Heart right ventricle (tissue), 16 donors: ENCODE measurements at regions not wholly inside any gene's neighbourhood (a gene's known extent, or its start where the extent isn't known, plus 50 kb on each side); places are given as distances from the start of the nearest gene placed in this dataset.

Experiments used
- ATAC-seq, 8 donors: fragments of 200-7000 bp; cut with Tn5 transposase; one replicate each; pipeline ENCODE4 v1.9.1; 2020; ENCODE audit warnings: mild to moderate bottlenecking in 8 of 8, moderate library complexity in 8 of 8, moderate number of reproducible peaks in 1 of 8
- DNase-seq, 2 donors: peaks; one replicate each; pipeline ENCODE4 v3.0.0-alpha.2; 2020
- H3K27ac ChIP-seq, 10 donors: fragments of 200-600 bp; sonication (generic) in 2 of 10; one replicate each; pipeline versions ENCODE4 v1.5.0 to v1.8.0; 2020 to 2022; ENCODE audit warnings: mild to moderate bottlenecking in 3 of 10
- H3K27me3 ChIP-seq, 7 donors: fragments of 200-600 bp; one replicate each; pipeline ENCODE4 v1.8.0; 2021 to 2022; ENCODE audit warnings: mild to moderate bottlenecking in 2 of 7
- H3K36me3 ChIP-seq, 9 donors: fragments of 200-600 bp; sonication (generic) in 1 of 9; one replicate each; pipeline versions ENCODE4 v1.5.0 to v1.8.0; 2020 to 2022; ENCODE audit warnings: mild to moderate bottlenecking in 2 of 9
- H3K4me1 ChIP-seq, 9 donors: fragments of 200-600 bp; sonication (generic) in 1 of 9; one replicate each; pipeline versions ENCODE4 v1.5.0 to v1.8.0; 2020 to 2022; ENCODE audit warnings: mild to moderate bottlenecking in 4 of 9
- H3K4me3 ChIP-seq, 10 donors: fragments of 200-600 bp; sonication (generic) in 2 of 10; one replicate each; pipeline versions ENCODE4 v1.5.0 to v1.8.0; 2020 to 2022; ENCODE audit warnings: mild to moderate bottlenecking in 7 of 10, moderate library complexity in 2 of 10
- H3K9me3 ChIP-seq, 11 donors: fragments of 200-600 bp in 10 of 11; sonication (generic) in 2 of 11; one replicate each; pipeline versions ENCODE4 v1.5.0 to v1.8.0; 2013 to 2022; ENCODE audit warnings: mild to moderate bottlenecking in 2 of 11, control low read depth in 1 of 11, moderate library complexity in 1 of 11
- CTCF ChIP-seq, 9 donors: fragments of 200-600 bp; sonication (generic) in 2 of 9; IDR thresholded peaks; one replicate each; pipeline versions ENCODE4 v1.5.0 to v1.8.0; 2021 to 2022; ENCODE audit warnings: antibody characterized with exemption in 9 of 9, mild to moderate bottlenecking in 5 of 9, moderate library complexity in 1 of 9
- WGBS, 2 donors: extraction: QIAGEN DNeasy Blood & Tissue Kit; methylation state at CpG; one replicate each; pipeline ENCODE4 v1.1.7; 2013; ENCODE audit warnings: inconsistent platforms in 1 of 2; 5-methylcytosine and 5-hydroxymethylcytosine counted together
- intact Hi-C, 10 donors: fragments of 100-400 bp; cut with DNase I; formaldehyde crosslinking; loops; one replicate each; pipeline versions ENCODE4 v1.11.1 to v1.14.2; 2022
- donor health status: Arrhythmogenic right ventricular cardiomyopathy.
- donor health status: ischemic (EF 13 %, LVEDD 7.1; RV severe dilation, severe dysfunction).
- donor health status: healthy with polysubstance abuse.
- donor health status: DM: no; HTN: yes; CAD: no.
- donor health status: DM: no; HTN: no; CAD: no.
- donor health status: ischemic (EF 25% LVEDD 6.9; RV normal size, moderate dysfunction).
- donor health status: ischemic (EF 25% LVEDD 5.7; RV mildly dilated, moderate dysfunction).
- donor health status: healthy.
- donor health status: DM: yes; HTN: yes; CAD: no.
- donor health status: Ischemic cardiomyopathy.
- donor health status: ischemic (EF 35%, LVEDD 5.7; RV mildly dilated, moderate dysfunction).
- donor health status: nonischemic (EF 11% LVEDD 7.7; RV severe dilation, severe dysfunction).
- donor health status: DM: yes; HTN: yes; CAD: no.
- donor health status: PGD.
- donor health status: ischemic (EF 29% LVEDD 5.4; RV normal size, mild dysfunction).
- donor health status: nonischemic (EF 23%, LVEDD 6.1; RV moderate dilation, normal function).

DNA sequence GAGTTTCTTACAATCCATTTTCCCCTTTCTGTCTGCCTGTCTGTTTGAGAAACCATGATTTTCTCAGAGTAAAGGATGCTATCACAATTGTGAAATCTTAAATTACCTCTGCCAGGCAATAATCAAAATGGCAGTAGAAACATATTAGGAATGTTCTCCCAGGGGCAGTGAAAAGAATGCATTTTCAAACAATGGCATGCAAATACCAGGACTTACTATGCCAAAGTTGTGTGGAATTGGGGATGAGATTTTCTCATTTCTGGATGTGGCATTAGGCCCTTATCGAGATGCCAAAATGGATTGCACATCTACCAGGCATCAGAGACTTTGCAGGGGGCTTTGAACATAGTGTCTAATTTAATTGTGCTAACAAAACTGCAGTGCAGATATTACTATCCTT, 821.4 kb downstream of the RNF144A start:
- no peak overlapping the region for H3K27ac ChIP-seq
- H3K4me3 ChIP-seq, result no peak overlapping the region
- TF ChIP-seq CTCF (IDR thresholded peaks at IDR 0.05), result no peak
- H3K4me1 ChIP-seq, result no peaks in the 10 kb centered on the region
- DNase-seq, result no peak
- H3K36me3 ChIP-seq, result no peaks in the 10 kb centered on the region
- no peaks in the 10 kb centered on the region for H3K9me3 ChIP-seq
- no peaks in the 10 kb centered on the region for H3K27me3 ChIP-seq
- intact Hi-C loops, result no loop called here
- WGBS, 2 donors, result 98 to 100% methylated on average over 1 of the region's 1 CpG
- ATAC-seq, result no peak

- intact Hi-C loops, result no loop called here
- ATAC-seq, result no peak
- no peak for TF ChIP-seq CTCF (IDR thresholded peaks at IDR 0.05)
- Histone ChIP-seq H3K4me3 (no peak overlapping the region), H3K27ac (no peak overlapping the region), H3K36me3 (no peaks in the 10 kb centered on the region), H3K9me3 (no peaks in the 10 kb centered on the region), H3K27me3 (peaks cover 0 to 4% (median 0%) of the 10 kb centered on the region in 7 donors), H3K4me1 (no peaks in the 10 kb centered on the region)
- DNase-seq, result no peak
- 96 to 98% methylated on average over 2 of the region's 2 CpGs for WGBS, 2 donors
These were observed 822.9 kb downstream of the RNF144A start for GRCh38 chr2:7740114-7740513.

GRCh38 chr2:7742301-7742700, 825.1 kb downstream of the RNF144A start:
- intact Hi-C loops, result no loop called here
- no peak for TF ChIP-seq CTCF (IDR thresholded peaks at IDR 0.05)
- DNase-seq, result no peak
- H3K4me1 ChIP-seq, result no peaks in the 10 kb centered on the region
- no peaks in the 10 kb centered on the region for H3K9me3 ChIP-seq
- H3K36me3 ChIP-seq, result no peaks in the 10 kb centered on the region
- no peak overlapping the region for H3K27ac ChIP-seq
- no peak for ATAC-seq
- peaks cover 0 to 4% (median 0%) of the 10 kb centered on the region in 7 donors for H3K27me3 ChIP-seq
- WGBS, 2 donors, result 85 to 87% methylated on average over 3 of the region's 3 CpGs
- no peak overlapping the region for H3K4me3 ChIP-seq

DNA sequence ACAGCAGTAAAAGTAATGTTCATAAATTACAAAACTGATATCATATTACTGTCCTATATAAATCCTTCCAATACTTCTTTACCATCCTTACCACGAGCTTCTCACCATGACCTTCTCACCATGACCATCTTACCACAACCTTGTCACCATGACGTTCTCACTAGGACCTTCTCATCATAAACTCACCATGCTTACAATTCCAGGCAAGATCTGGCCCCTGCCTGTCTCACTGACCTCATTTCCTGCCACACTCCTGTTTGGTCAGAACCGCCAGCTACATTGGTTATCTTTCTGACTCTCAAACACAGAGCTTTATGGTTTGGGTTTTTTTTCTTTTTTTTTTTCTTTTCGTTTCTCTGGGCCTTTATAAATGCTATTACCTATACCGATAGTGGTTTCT, 827.6 kb downstream of the RNF144A start:
- intact Hi-C loops, result no loop called here
- no peak for DNase-seq
- no peak overlapping the region for H3K4me3 ChIP-seq
- no peaks in the 10 kb centered on the region for H3K4me1 ChIP-seq
- no peak overlapping the region for H3K27ac ChIP-seq
- no peak for TF ChIP-seq CTCF (IDR thresholded peaks at IDR 0.05)
- 85 to 86% methylated on average over 5 of the region's 5 CpGs for WGBS, 2 donors
- peaks cover 0 to 4% (median 0%) of the 10 kb centered on the region in 7 donors for H3K27me3 ChIP-seq
- H3K36me3 ChIP-seq, result no peaks in the 10 kb centered on the region
- ATAC-seq, result peak in 1 of 8 donors; percentile 42
- H3K9me3 ChIP-seq, result no peaks in the 10 kb centered on the region

- intact Hi-C loops, result no loop called here
- Histone ChIP-seq H3K4me3 (no peak overlapping the region), H3K36me3 (no peaks in the 10 kb centered on the region), H3K27ac (no peak overlapping the region), H3K27me3 (peaks cover 0 to 4% (median 0%) of the 10 kb centered on the region in 7 donors), H3K4me1 (no peaks in the 10 kb centered on the region), H3K9me3 (no peaks in the 10 kb centered on the region)
- ATAC-seq (no peak), DNase-seq (no peak)
- 89 to 94% methylated on average over 2 of the region's 2 CpGs for WGBS, 2 donors
- TF ChIP-seq CTCF (IDR thresholded peaks at IDR 0.05), result no peak
These were observed 828.2 kb downstream of the RNF144A start for GRCh38 chr2:7745369-7745768.
